Muscle of arm (tissue), 1 donor: ENCODE measurements at regions not wholly inside any gene's neighbourhood (a gene's known extent, or its start where the extent isn't known, plus 50 kb on each side); places are given as distances from the start of the nearest gene placed in this dataset.

Experiments
- DNase-seq: peaks from one replicate; pipeline ENCODE4 v3.0.0-alpha.2; 2013

DNA sequence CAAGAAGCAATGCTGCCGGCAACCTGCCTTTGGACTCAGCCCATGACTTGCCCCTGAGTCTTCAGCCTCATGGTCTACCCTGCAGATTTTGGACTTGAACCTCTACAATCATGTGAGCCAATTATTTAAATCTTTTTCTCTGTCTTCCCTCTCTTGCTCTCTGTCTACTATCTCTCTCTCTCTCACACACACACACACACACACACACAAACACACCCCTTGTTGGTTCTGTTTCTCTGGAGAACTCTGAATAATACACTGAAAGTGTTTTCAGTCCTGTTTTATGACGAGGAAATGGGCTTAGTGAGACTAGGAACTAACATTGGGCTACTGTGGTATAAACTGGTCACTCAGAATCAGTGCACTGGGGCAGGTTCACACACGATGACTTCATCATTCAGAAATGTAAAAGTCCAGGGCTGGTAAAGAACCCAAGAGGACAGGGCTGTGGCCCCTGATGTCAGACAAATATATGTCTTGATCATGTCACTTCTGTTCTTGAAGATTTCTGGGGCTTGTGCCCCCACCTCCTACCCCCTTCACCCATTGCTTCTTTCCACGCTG is 266.1 kb upstream of the SIX2 start:
- no peak for DNase-seq

DNA sequence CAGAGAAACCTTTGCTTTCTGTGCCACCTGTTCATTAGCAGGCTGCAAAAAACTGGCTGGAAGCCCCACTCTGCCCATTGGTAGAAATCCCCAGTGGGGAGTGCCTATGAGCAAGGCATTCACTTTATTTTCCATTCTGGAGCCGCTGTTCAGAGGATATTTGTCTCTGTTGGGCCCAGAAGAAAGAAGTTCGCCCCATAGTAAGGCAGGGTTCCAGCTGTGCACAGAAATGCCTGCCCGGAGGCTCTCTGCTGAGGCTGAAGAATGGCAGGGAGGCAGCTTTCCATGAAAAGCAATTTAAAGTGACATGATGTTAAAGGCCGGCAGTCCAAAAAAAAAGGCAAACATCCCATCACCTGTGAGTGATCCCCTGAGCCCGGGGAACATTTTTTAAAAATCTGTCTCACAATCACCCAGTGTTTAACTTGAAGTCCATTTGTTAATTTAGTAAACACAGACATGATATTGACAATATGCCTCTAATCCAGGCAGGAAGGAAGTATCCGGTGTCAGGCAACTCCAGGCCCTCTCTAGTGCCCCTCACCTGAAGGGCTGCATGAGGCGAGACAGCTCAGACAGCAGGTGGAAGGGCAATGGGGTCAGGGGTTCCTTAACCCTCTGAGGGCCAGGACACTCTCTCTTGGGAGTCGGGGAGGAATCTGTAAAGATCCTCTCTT is 265.1 kb upstream of the SIX2 start:
- DNase-seq, result no peak

DNA sequence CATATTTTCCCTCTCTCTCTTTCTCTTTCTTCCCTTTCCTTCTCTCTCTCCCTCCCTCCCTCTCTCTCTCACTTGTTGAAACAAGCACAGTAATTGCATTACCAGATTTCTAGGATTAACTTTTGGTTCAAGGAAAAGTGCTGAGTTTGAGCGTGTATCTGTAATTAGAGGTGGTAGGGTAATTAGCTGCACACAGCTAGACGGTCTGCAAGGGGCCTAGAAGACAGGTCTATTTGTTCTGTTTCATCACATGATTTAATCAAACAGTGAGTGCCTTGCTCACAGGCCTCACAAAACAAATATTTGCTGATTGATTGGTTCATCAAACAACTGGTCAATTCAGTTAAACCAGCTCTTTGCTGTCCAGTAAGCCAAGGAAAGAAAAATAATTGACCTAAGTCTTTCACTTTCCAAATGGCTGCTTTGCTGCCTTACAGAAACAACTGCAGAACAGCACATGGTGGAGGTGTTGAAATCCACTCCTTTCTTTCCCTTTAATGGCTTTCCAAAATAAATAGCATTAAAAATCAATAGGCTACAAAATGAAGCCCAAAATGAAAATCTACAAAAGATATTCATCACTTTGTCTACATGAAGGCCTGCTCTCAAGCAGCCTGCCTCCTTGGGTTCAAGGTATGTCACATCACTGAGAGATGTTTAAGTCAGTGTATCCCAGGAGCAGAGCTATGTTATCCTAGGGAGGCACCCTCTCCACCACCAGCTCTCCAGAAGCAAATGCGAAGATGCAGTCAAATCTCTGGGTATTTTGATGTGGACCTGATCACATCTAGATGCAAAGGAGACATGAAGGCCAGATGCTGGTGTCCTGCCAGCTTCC is 264.4 kb upstream of the SIX2 start:
- no peak for DNase-seq

DNA sequence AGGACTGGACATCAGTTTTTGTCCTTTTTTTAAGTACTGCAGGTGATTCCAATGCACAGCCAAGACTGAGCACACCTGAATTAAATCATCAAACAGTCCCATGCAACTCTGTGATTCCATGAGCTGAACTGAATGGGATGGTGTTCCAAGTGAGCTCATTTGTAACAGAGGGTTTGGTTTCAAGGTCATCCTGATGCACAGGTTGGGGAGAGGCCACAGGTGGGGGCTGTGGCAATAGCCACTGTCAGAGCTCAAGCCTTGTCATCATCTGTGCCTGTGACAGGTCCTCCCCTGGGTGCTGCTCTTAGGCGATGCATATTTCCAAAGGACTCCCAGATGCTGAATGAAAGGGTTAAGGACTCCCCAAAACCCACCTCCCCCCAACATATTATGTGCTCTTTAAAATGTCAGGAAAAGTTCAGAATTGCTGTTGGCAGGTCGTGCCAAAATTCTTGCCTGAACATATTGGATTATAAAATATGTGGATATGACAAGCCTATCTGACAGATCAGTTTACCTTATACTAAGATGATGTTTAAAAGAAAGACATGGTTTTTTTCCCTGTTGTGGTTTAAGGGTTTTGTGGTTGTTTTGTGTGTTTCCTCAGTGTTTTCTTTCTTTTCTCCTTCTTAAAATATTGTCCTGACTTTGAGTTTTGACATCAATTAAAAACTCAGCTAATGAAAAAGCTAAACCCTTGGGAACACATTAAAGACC is 263.5 kb upstream of the SIX2 start:
- DNase-seq, result no peak

DNA sequence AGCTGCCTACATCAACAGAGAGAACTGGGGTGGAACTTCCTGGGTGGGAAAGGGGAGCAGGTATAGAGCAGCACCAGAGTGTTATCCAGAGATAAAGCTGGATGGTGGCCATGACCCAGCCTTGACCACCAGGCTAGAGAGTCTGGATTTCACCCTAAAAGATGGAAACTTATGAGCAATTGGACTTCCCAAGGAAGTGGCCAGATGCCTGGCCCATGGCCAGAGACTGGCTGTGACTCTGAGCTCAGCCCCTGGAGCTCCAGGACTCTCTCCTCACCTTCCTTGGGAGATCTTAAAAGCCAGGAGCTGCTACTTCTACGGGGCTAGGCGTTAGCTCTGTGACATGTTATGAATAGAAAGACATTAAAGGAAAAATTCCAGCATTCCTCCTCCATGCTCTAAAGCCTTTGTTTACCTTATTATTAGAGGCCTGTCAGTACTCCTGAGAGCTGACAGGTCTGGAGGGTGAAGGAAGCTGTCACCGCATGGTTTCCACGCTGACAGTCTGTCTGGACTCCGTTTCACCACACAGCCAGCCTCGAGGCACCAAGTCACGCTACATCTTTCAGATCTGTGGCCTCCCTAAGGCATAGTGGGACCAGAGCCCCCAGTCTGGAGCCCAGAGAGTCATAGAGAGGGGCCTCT is 260.0 kb upstream of the SIX2 start:
- DNase-seq, result no peak

DNA sequence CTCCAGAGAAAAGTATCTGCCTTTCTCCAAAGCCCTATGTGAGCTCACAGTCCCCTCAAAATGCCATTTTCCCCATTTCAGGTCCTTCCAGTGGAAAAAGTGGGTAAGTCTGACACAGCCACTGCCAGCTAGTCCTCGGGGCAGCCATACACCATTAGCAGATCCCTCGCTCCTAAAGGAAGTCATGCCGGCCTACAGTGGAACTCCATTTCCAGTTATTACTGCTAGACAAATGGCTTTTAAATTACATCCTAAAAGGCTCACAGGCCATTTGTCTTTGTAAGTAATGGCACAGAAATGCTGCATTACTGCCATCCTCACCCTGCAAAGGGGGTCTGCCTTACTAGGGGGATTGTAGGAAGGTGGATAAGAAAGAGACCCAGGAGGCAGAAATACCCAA is 259.4 kb upstream of the SIX2 start:
- no peak for DNase-seq

DNA sequence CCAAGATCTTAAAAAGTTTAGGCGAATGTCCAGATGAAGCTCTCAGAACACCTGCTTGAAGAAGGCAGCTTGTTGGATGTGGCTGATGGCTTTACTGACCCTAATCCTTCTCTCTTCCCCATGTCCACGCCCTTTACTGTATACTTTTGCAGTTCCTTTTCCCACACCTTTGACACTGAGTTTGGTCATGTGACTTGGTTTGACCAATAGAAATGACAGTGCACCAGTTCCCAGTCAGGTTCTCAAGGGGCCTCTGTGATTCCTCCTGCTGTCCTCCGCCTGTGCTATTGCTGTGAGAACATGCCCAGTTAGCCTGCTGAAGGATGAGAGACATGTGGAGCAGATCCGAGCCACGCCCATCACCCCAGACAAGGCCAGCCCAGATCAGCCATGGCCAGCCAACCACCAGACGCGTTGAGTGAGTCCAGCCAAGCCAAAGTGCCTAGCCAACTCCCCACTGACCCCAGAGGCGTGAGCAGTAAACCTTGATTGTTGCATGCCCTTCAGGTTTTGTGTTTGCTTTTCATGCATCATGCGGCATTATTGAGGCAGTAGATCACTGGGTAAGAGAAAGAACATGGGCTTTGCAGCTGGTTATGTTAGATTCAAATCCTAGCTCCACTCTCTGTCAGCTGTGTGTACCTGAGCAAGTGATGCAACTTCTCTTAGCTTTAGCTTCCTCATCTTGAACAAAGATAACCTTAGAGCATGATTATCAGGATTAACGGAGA is 258.0 kb upstream of the SIX2 start:
- no peak for DNase-seq

DNA sequence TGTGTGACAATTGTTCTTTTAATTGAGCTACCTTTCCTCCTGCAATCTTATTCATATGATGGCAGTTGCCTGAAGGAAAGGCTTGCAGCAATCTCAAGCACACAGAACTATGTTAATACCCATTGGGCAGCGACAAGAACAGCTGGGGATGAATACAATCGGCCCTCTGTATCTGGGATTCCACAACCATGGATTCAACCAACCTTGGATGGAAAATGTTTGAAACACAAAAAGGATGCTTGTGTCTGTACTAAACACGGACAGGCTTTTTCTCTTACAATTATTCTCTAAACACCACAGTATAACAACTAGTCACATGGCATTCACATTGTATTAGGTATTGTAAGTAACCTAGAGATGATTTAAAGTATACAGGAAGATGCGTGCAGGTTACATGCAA is 256.1 kb upstream of the SIX2 start:
- no peak for DNase-seq

DNA sequence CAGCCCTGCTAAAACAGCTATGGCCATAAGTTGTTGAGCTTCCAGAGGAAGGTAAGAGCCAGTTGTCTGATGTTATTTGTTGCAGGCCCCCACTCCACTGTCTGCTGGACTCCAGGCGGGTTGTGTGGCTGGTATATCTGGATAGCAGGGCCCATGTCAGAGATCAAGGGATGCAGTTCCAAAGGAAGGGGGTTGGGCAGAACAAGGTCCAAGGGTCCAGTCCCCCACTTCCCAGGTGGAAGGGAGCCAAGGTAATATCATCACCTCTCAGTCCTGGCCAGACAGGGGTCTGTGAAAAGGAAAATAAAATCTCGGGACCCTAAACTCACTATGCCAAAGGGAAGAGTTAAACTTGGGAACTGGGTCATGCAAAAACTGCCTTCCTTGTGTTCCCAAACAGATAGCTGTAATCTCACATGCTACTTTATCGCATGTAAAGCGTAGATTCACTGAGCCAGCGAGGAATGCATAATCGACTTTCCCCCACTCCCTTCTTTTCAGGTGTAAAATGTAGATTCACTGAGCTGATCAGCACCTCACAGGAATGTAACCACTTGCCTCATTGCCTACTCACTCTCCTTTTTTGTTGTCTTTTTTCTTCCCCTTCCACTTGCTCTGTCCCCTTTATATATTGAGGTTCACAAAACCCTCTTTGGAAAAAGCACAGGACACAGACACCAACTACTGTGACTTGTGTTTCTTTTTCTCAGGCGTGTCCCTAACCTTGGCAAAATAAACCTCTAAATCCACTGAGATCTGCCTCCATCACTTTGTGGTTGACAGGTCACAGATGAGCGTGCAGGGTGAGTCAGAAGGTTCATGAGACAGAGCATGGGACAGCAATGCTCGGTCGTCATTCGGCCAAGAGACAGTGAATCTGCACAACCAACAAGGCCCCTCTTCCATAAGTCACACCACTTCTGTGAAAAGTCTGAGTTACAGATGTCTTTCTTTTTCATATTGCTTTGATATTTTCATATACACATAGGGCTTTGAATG is 255.3 kb upstream of the SIX2 start:
- DNase-seq, result no peak

DNA sequence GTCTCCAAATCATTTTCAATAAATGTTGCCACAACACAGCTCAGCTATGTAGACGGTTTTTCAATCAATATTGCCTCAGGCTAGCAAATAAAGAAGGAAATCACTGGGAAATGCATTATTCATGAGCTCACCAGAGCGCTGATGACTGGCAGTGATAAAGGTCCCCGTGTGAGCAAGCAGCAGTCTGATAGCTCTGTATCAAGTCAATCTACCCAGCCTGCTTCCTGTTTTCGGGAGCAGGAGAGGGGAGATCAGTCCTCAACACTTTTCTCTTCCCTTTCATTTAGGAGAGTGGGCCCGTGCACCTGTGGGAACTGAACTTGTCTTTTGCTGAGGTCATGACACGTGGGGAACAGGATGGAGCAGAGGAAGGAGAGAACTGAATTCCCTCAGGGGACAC is 253.9 kb upstream of the SIX2 start:
- DNase-seq, result no peak

DNA sequence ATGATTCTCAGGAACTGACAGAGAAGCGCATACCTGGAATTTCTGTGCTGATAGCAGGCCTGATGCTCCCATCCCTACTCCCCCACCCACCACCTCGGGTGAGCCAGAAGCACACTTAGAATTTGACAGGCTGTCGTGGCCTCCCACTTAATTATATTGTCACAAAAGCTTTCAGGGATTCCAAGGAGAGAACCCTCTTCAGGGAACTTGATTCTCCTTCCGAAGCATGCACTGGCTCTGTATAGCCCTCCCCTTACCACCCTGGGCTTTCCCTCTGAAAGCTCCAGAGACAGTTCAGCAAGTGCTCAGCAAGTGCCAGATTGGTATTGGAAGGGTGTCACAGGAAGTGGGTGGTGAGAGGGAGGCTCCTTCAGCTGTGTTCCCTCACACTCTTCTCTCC is 252.5 kb upstream of the SIX2 start:
- DNase-seq, result no peak

DNA sequence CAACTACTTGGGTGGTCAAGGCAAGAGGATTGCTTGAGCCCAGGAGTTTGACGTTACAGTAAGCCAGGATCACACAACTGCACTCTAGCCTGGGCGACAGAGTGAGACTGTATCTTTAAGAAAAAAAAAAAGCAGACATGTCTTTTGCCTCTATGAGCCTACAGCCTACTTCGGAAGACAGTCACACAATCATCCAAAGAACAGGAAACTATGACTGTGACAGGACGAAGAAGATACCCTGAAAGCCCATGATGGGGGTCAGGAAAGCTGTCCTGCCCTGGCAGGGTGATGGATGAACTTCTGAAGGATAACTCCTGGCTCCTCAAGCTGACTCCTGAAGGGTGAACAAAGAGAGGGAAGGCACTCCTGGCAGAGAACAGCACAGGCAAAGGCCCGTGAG is 251.7 kb upstream of the SIX2 start:
- no peak for DNase-seq

DNA sequence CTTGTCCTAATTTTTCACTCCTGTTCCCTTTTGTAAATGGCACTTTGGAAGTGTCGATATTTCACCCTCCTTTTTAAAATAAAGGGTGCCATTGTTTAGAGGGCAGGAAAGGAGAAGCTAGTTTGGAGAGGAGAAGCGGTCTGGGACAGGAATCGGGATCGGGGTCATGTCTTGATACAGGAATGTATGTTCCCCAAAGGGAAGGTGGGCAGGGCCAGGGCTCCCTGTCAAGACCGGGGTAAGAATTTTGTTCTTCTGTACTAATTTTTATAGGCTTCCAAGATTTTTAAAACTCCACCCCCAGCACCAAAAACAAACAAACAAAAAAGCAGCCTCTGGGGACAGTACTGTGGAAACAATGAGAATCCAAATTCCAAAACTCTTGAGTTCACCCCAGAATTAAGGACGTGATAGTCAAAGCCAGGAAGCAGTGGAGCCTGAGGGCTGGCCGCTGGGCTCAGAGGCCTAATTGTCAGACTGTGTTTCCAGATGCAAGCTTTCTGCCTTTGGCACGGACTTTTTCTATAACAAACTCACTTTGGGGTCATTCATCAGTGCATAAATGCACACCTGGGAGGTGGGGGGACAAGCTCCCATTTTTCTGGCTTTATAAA is 250.4 kb upstream of the SIX2 start:
- DNase-seq, result peak; percentile 54

DNA sequence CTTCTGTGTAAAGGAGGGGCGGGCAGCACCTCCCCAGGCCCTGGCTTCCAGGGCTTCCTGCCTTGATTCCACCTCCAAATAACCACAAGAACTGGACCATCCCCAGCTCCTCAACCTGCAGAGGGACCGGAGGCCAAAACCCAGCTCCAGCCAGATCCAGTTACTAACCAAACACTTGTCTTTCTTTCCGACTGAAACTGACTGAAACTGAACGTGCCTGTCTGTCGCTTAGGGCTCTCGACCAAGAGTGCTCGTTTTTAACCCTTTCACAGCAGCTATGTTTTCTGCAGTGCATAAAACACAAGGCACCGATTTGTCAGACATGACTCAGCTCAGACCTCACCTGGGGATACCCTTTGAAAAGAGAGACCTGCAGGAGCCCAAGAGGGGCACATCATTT is 249.9 kb upstream of the SIX2 start:
- DNase-seq, result peak; percentile 58

DNA sequence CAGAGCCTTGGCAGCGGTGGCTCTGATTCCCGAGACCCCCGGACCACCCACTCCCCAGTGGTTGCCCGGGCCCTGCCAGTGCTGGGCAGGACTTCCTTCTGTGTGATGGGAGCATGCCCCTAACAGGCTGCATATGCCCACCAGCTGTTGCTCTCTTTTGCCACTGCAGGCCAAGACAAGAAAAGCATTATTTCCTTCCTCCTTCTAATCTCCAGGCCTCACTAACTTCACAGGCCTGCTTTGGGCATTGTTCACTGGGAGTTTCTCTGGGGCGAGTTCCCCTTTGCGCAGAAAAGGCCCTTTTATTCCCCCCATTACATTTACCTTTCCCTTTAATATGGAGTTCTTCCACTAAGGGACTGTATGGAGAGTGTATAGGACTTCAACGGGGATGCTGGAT is 249.1 kb upstream of the SIX2 start:
- no peak for DNase-seq

DNA sequence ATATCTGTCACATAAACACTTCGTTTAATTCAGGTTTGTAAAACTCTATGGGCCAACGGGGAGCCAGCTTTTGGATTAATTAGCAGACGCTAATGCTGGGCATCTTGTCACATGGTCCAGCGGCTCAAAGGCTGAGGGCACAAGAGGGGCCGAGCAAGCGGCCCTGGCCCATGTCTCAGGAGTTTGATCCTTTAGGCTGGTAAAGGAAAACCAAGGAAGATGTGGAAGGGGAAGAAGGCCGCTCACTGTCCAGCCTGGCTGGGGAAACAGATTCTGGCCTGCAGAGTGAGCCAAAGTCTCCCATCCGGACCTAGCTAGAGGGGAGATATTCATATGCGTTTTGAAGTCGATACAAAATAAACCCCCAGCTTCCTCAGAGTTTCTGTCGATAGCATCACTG is 248.6 kb upstream of the SIX2 start:
- no peak for DNase-seq

DNA sequence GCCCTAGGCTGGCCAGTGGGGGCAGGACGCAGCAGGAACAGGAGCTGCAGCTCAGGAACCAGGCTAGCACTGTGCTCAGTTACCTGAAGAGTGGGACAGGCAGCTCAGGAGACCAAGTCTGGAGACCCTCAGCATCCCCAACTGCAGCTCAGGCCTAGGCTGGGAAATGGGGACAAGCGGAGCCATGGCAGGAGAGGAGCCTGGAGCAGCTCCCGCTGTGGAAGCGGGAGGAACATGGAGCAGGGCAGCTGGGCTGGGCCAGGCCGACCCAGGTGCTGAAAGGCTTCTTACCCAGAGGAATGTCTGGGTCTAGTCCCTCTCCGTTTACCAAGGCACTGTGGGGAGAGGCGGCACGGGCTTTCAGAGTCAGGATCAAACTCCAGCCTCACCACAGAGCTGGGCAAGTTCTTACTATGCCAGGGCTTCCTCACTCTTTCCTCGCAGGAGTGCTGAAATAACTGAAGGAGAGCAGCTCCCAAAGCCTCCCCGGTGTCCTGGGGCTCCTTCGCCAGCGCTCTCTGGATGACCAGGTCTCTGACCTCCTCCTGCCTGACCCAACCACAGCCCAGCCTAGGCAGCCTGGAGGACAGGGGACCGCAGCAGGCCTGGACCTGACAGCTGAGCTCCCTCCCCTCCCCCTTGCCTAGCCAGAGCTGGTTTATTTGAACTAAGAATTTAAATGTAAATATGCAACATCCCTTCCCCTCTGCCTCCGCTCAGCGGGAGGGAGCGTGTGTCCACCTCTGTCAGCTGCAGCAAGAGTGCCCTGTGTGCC is 247.8 kb upstream of the SIX2 start:
- no peak for DNase-seq

DNA sequence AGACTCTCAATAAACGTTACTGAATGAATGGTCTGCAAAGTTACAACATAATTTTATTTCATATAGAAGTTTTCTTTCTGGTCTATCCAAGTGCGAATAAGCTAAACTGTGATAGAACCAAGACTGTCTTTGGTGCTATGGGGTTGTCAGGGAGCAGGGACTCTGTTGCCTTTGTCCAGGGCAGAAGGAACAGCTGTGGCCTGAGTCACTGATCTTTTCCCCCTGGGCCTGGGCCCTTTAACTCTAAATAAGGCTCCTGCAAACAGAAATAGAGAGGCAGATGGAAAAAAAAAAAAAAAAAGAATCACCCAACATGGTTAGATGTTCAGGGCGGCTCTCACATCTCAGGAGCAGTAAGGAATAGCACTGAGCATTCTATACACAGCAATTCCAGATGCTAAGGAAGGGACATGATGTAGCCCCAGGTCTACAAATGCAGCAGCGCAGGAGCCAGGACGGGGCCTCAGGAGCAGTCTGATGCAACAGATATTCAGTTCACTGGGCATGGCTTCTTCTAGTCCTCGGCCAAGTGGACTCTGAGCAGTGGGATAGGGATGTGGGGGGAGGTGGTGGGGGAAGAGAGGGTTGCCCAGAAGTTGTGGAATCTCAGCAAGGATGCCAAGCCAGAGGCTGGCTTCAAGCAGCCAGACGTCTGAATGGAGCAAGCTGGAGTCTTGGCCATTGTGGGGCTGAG is 247.1 kb upstream of the SIX2 start:
- no peak for DNase-seq
